Nucleus accumbens (tissue), 56 donors: ENCODE measurements at regions not wholly inside any gene's neighbourhood (a gene's known extent, or its start where the extent isn't known, plus 50 kb on each side); places are given as distances from the start of the nearest gene placed in this dataset.
"Not testable (repeated sequence)": the region's sequence is repeated elsewhere in the genome, so short reads cannot be mapped to it uniquely, and the experiment has no call there.

Experiments
- DNase-seq, 56 donors: peaks; one replicate each; lab custom pipeline; 2025; lab: John Stamatoyannopoulos, UW

DNA sequence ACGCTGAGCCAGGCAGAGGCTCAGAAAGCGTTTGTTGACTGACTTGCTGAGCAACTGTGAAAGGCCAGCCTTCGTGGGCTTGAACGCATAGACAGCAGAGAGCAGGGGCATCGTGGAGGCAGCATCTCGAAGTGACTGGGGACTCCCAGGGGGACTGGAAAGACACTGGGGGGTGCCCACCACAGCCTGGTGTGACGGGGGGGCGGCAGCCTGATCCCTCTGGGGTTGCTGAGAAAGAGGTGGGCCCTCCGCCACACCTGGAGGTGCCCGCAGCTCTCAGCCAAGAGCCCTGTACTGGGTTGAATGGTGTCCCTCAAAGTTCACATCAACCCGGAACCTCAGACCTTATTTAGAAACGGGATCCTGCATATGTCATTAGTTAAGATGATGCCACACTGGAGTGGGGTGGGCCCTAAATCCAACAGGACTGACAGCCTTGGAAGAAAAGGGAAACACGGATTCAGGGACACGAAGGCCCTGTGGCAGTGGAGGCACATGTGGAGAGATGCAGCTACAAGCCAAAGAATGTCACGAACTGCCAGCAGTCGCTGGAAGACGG, 84.6 kb downstream of the RFLNA start:
- no peak for DNase-seq

DNA sequence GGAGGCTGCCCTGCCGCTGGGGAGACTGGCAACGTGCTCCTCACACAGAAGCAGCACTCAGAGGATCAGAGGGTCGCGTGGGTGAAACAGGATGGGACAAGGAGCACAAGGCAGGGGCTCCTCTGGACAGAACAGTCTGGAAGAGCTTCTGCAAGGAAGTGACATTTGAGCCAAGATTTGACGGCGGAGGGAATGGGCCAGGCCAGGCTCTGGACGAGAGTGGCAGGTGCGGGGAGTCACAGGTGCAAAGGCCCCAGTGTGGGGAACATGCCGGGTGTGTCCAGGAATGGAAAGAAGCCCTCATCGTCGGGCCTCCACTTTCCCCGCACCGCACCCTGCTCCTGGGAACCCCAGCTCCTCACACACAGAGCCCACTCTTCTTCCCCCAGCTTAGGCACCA, 84.0 kb downstream of the RFLNA start:
- DNase-seq, result no peak

DNA sequence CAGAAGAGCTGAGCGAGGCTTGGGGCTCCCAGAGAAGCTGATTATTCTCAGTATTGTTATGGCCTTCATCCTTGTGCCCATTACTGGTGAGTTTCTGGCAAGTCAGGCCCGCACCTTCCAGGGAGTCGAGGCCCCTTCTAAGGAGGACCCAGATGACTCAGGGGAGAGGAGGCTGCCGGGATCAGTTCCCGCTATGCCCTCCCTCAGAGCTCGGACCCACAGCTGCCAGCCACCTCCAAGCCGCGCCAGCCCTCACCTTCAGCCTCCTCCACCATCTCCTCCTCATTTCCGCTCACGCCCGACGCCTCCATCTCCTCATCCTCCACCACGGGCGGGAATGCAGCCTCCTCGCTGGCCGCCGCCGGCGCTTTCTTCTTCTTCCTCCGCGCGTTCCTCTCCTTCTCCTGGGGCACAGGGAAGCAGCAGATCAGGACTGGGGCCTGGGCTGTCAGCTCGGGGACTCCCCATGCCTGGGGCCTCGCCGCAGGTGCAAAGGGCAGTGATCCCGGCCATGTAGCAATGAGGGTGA, 83.2 kb downstream of the RFLNA start:
- no peak for DNase-seq

DNA sequence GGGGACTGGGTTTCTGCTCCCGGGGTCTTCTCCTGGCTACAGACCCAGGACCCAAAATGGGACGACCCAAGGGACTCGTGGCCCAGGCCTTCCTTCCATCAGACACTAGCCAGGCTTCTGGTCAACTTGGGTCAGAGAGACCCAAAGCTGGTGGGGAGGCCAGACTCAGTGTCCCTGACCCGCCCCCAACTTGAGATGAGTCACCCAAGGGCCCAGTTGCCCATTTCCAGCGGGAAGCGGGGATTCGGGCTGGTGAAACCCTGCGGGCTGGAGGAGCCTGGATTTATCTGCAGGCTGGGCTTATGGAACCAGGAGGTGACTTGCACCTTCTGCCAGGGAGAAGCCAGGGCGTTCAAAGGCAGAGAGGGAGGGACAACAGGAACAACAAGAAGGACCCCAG, 81.5 kb downstream of the RFLNA start:
- no peak for DNase-seq

DNA sequence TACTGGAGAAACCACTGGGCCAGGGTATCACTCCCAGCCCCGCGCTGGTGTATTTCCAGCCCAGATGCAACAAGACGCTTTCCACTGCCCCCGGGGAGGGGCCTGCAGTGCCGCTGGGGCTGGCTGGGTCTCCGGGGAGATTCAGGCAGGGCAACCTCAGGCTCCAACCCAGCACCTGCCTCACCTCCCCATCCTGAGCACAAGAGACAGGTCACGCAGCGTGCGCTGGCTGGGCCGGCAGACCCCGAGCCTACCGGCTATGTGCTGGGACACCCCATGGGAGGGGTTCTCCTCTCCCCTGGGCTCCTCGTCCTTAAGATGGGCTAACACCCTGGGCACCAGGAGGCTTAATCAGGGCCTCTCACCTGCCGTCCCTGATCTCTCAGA, 80.9 kb downstream of the RFLNA start:
- no peak for DNase-seq

DNA sequence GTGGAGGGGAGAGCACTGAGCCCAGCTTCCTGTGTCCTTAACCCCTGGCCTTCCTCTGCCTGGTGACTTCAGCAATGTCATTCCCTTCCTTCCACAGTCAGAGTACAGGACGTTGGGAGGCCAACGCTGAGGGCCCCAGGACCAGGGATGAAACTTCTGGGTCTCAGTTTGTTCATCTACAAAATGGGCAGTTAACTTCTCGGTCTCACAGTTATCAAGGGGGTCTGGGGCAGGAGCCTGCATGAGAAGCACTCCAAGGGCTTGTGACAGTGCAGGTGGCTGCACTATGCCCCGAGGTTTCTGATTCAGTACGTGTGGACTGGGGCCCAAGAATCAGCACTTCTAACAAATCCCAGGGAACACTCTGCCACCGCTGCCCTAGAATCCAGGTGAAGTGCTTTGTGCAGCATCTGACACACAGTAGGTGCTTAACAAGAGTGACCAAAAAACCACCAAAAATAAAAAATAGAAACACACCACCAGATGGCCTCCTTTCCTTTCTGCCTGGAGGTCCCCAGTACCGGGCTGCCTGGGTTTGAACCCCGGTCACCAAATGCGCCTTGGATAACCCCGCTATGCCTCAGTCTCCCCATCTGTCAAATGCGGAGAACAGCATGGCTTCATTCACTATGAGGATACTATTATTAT, 80.4 kb downstream of the RFLNA start:
- no peak for DNase-seq

DNA sequence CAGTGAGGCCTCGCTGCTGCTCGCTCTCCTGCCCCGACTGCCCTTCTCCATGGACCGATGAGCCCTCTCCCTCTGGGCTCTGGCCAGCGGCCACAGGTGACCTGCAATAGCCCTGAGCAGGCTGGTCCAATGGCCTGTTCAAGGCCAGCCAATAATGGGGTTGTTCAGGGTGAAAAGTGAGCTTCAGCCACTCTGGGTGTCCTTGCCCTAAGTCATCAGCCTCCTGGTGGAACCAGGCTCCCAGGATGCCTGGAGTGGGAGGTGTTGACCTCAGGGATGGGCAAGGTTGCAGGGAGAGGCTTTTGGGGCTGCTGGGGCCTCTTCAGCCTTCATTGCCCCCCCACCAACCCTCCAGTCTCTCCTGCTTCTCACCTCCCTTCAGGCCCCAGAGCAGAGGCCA, 79.7 kb downstream of the RFLNA start:
- no peak for DNase-seq

DNA sequence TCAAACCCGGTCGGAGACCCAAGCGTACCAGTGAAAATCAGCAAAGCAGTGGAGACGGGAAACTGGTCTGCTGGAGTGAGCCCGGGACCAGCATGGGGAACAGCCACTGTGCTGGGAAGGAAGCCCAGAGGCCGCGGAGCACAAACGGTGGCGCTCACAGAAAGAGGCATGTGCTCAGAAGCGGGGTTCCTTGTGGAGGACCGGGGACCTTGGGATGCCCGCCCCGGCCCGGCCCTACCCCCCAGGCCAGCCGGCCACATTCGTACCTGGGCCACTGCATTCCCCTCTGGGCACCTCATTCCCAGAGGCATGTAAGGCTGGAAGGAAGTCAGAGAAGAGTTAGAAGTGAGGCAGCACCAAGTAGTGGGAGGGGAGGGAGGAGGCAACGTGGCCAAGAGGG, 79.3 kb downstream of the RFLNA start:
- DNase-seq, result no peak

DNA sequence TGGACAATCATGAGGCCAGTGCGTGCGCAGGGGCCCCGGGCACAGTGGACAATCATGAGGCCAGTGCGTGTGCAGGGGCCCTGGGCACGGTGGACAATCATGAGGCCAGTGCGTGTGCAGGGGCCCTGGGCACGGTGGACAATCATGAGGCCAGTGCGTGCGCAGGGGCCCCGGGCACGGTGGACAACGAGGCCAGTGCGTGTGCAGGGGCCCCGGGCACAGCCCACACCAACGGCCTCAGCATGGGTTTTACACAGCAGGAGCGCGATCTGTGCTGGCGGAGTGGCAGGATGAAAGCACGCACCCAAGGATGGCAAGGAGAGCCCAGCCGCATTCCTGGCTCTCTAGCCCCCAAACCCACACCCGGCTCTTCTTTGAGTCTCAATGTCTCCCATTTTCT, 78.8 kb downstream of the RFLNA start:
- not testable (repeated sequence) for DNase-seq

DNA sequence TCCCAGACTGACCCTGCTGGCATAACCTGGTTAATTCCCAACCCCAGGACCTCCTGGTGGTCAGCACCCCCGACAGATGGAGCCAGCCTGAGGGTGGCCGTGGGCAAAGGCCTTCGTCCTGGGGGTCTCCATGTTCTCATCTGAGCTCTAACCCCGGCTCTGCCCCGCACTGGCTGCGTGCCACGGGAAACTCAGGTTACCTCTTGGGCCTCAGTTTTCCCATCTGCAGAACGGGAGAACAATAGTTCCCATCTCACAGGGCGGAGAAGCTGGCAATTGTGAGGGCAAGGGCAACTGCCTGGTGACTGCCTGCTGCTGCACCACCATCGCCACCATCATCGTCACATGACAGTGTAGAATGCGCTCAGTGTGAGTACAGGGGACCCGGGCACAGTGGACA, 77.9 kb downstream of the RFLNA start:
- no peak for DNase-seq

DNA sequence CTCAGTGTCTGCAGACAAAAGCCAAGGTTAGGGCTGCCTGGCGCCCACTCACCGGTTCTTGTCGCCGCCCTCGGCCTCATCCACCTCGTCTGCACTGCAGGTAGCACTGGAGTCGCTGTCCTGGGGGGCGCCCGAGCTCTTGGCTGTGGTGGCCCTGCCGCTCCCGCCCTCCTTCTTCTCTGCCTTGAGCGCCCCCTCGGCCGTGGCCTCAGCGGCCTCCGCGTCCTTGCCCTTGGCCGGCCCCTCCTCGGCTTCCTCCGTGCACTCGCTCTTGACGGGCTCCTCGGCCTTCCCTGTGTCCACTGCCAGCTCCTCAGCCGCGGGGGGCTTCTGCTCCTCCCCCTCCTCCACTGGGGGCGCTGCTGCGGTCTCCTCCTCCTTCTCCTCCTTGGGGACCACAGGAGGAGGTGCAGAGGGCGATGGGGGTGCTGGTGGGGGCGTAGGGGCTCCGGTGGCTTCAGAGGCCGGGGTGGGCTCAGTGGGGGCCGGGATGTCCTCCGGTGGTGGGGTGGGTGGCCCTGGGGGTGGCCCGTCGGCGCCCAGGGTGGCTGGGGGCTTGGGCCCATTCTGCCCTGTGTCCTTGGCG, 77.2 kb downstream of the RFLNA start:
- DNase-seq, result no peak

DNA sequence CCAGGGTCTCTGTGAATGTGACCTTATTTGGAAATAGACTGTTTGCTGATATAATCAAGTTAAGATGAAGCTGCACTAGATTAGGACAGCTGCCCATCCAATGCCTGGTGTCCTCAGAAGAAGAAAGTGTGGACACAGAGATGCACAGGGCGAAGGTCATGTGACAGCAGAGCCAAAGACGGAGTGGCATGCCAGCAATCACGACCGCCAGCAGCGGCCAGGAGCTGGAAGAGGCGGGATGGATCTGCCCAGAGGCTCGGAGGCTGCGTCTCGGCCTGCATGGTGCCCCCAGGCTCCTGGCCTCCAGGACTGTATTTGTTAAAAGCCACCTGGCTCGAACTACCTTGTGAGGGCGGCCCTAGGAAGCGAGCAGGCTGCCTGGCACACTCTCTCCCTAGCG, 76.5 kb downstream of the RFLNA start:
- peak in 3 of 56 donors; percentile 16 to 30 (median 19) for DNase-seq

DNA sequence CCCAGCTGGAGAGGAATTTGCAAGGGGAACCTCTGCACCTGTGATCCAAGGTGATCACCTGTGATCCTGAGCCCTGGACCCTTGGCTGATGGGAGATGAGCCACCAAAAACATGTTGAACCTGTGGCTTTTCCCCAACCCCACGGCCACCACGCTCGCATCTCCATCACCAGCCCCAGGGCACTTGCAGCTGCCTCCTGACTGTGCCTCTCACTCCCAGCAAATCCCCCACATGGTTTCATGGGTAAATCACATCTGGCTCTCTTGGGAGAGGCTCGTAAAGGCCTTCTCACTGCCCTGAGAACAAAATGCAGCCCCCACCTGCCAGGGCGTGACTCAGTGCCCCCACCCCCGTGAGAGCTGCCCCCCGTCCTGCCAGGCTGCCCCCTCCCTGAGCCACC, 76.0 kb downstream of the RFLNA start:
- DNase-seq, result no peak

DNA sequence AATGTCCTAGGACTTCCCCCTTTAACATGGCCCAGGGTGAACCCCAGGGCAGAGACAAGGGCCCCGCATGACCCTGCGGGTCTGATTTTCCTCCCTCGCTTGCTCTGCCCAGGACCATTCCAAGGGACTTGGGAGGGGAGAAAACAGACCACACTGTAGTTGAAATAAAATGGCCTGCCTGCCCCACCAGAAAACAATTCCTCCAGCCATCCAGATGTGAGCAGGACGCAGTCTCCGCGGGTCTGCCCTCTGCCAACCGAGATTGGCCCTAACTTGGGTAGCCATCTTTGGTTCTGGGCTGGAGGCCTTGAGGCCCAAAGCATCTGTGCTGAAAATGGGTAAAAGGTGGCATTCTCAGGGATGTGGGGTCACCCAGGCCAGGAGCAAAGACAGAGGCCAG, 75.5 kb downstream of the RFLNA start:
- no peak for DNase-seq

DNA sequence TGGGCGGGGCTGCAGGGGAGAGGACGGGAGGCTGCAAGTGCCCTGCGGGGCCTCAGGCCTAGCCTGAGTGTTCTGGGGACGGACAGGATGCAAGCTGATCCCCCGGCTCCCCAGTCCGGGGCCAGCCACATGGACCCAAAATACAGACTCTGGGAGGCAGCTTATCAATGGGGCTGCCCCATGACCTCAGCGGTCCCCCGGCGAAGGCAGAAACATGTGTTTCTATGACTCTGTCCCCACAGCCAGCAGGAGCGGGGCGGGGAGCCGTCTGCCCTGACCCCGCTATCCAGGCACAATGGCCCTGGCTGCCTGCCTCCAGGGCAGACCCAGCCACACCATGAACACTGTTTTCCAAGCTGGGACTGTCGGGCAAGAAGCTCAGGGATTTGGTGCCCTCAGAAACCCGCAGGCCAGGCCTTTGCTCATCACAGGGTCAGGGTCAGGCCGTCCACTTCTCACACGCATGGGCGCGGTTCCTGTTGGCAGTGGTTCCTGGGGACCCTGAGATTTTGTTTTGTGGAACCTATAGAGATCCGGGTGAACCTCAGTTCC, 75.0 kb downstream of the RFLNA start:
- peak in 33 of 56 donors; percentile 29 to 87 (median 71) for DNase-seq

DNA sequence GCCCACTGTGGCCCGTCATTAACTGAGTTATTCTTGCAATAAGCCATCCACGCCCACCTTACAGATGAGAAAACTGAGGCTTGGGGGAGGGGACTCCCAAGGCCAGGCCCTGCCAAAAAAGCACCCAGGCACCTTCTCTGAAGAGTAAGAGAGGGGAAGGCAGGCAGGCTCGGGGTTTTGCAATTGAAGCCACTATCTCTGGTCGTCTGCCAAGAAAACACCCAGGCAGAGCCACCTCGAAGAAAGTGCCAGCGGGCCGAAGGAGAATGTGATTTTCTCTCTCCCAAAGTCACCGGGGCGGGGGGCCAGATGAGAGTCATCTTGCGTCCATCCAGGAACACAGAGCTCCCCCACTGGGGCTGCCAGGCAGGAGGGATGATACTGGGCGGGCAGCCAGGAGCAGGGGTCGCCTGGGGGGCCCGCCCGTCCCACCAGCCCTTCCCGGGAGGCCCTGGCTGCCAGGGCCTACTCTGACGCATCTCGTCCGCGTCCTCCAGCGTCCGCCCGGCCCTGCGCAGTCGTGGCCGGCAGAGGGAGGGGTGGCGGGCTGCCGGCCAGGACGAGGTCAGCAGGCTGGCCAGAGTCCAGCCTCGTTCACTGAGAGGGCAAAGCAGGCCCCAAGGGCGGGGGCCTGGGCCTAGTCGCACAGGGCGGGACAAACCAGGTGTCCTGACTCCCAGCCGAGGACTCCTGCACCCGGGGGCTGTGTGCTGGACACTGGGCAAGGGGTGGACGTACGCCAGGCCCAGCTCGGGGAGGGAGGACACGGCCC, 74.3 kb downstream of the RFLNA start:
- peak in 55 of 56 donors; percentile 30 to 95 (median 82) for DNase-seq

DNA sequence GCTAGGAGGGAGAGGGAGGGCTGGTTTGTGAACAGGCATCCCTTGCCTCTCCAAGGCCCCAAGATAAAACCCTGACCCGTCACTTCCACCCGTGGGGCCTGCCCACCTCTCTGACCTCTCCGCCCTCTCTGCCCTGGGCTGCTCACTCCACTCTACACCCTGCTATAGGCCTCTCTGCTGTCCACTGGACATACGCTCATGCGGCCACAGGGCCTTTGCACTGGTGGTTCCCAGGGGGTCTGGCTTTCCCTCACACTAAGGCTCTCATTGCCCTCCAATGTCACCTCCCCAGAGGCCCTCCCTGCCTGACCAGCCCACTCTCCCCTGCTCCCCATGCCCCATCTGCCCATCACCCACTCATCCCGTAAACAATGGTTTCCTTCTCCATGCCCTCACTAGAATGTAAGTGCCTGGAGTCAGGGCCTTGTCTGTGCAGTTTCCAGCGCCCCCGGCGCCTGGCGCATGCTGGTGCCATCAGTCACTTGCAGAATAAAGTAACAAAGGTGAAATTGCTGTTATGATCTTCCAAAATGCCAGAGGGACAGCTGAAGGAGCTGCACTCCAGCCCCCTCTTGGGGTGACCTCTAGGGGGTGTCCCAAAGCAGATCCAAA, 73.6 kb downstream of the RFLNA start:
- peak in 15 of 56 donors; percentile 20 to 57 (median 33) for DNase-seq

DNA sequence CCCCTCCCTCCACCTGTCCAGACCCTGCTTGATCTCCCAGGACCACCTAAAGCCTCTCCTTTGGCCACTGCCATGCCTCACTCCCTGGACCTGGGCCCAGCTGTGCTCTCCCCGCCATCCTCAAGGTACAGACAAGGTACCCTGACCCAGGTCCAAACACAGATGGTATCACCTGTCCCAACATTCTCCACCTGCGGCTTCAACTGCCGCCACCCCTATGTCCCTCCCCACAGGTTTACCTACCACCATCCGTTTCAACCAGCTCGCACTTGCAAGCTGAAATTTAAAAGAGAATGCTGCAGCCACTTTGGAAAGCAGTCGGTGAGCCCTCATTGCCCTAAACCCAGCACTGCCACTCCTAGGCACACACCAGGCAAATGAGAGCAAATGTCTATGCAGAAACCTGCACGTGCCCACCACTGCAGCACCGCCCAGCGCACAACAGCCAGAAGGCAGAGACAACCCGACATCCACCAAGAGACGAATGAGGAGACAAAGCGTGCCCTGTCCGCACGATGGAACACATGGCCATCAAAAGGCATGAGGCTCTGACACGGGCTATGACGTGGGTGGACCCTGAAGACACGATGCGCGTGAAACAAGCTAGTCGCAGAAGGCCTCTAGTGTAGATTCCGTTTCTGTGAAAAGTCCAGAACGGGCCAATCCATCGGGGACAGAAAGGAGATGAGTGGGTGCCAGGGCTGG, 71.0 kb downstream of the RFLNA start:
- DNase-seq, result peak in 51 of 56 donors; percentile 14 to 94 (median 64)
